ENCODE measurements at regions not wholly inside any gene's neighbourhood (a gene's known extent, or its start where the extent isn't known, plus 50 kb on each side); places are given as distances from the start of the nearest gene placed in this dataset.

GRCh38 chr1:5746611-5747425 is 245.4 kb downstream of the NPHP4 start:
- Histone ChIP-seq H3K4me3 (no peak overlapping the region), H3K4me1 (no peaks in the 10 kb centered on the region), H3K36me3 (no peaks in the 10 kb centered on the region), H3K27me3 (peaks cover 3 to 12% (median 9%) of the 10 kb centered on the region in 3 donors), H3K9me3 (no peaks in the 10 kb centered on the region), H3K27ac (no peak overlapping the region)
- no peak for TF ChIP-seq POLR2A (IDR thresholded peaks at IDR 0.05)
- TF ChIP-seq CTCF (IDR thresholded peaks at IDR 0.05 in 4 of 5, conservative IDR thresholded peaks at IDR 0.05 in 1 of 5), result no peak
- intact Hi-C loops (cut with DNase I; ENCODE audit: low total_unique reads) (loop anchor here (5.0 kb wide), 1 partner anchor 1835 kb away; no protein-coding TSS in a partner anchor), in situ Hi-C loops (cut with MboI; ENCODE audit: low sequenced_read_pairs in 4 of 4) (loop anchor here in 1 of 4 donors (25.0 kb wide), 1 partner anchor 235 kb away; no protein-coding TSS in a partner anchor)
- ATAC-seq, result no peak
- no peak for DNase-seq

GRCh38 chr1:5745800-5746610 is 246.2 kb downstream of the NPHP4 start:
- Histone ChIP-seq H3K9me3 (no peaks in the 10 kb centered on the region), H3K27ac (no peak overlapping the region), H3K27me3 (peaks cover 3 to 12% (median 9%) of the 10 kb centered on the region in 3 donors), H3K36me3 (no peaks in the 10 kb centered on the region), H3K4me3 (no peak overlapping the region), H3K4me1 (no peaks in the 10 kb centered on the region)
- DNase-seq, result peak in 1 of 2 donors; percentile 17
- in situ Hi-C loops (cut with MboI; ENCODE audit: low sequenced_read_pairs in 4 of 4) (loop anchor here in 1 of 4 donors (25.0 kb wide), 1 partner anchor 234 kb away; no protein-coding TSS in a partner anchor), intact Hi-C loops (cut with DNase I; ENCODE audit: low total_unique reads) (loop anchor here (5.0 kb wide), 1 partner anchor 1834 kb away; no protein-coding TSS in a partner anchor)
- TF ChIP-seq POLR2A (IDR thresholded peaks at IDR 0.05) (no peak), CTCF (IDR thresholded peaks at IDR 0.05 in 4 of 5, conservative IDR thresholded peaks at IDR 0.05 in 1 of 5) (peak; percentile 36 to 73 (median 65))
- ATAC-seq, result no peak

- intact Hi-C loops (cut with DNase I; ENCODE audit: low total_unique reads), result loop anchor here (5.0 kb wide), 1 partner anchor 1833 kb away; no protein-coding TSS in a partner anchor
- TF ChIP-seq POLR2A (IDR thresholded peaks at IDR 0.05), result no peak
- TF ChIP-seq CTCF (IDR thresholded peaks at IDR 0.05 in 4 of 5, conservative IDR thresholded peaks at IDR 0.05 in 1 of 5), result no peak
- peaks cover 3 to 12% (median 9%) of the 10 kb centered on the region in 3 donors for H3K27me3 ChIP-seq
- in situ Hi-C loops (cut with MboI; ENCODE audit: low sequenced_read_pairs in 4 of 4), result loop anchor here in 1 of 4 donors (25.0 kb wide), 1 partner anchor 233 kb away; no protein-coding TSS in a partner anchor
- H3K36me3 ChIP-seq, result no peaks in the 10 kb centered on the region
- H3K4me3 ChIP-seq, result no peak overlapping the region
- DNase-seq (no peak), ATAC-seq (no peak)
- H3K4me1 ChIP-seq, result no peaks in the 10 kb centered on the region
- no peaks in the 10 kb centered on the region for H3K9me3 ChIP-seq
- H3K27ac ChIP-seq, result no peak overlapping the region
Observed at GRCh38 chr1:5744911-5745799, 247.1 kb downstream of the NPHP4 start.

DNA sequence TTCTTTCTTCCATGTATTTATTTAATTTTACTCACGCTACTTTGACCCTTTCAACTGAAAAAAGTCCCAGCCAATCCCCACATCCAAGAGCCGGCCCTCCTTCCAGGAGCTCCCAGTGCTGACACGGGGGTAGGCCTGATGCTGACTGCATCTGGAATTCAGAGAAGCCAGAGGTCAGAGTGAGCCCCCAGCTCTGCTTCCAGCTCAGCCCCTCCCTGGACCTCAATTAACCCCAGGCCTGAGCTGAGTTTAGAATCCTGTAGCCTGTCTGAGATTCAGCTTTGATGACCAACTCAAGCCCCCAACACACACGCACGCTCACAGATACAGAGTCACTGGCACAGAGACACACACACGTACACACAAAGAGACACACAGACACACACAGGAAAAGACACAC is 247.9 kb downstream of the NPHP4 start:
- H3K27me3 ChIP-seq, result peaks cover 3 to 12% (median 9%) of the 10 kb centered on the region in 3 donors
- intact Hi-C loops (cut with DNase I; ENCODE audit: low total_unique reads), result no loop called here
- no peak overlapping the region for H3K4me3 ChIP-seq
- H3K9me3 ChIP-seq, result no peaks in the 10 kb centered on the region
- no peak overlapping the region for H3K27ac ChIP-seq
- no peaks in the 10 kb centered on the region for H3K4me1 ChIP-seq
- no peak for TF ChIP-seq CTCF (IDR thresholded peaks at IDR 0.05 in 4 of 5, conservative IDR thresholded peaks at IDR 0.05 in 1 of 5)
- TF ChIP-seq POLR2A (IDR thresholded peaks at IDR 0.05), result no peak
- in situ Hi-C loops (cut with MboI; ENCODE audit: low sequenced_read_pairs in 4 of 4), result loop anchor here in 1 of 4 donors (25.0 kb wide), 1 partner anchor 232 kb away; no protein-coding TSS in a partner anchor
- DNase-seq (no peak), ATAC-seq (no peak)
- no peaks in the 10 kb centered on the region for H3K36me3 ChIP-seq

Measured in gastrocnemius medialis (tissue), 4 donors.